Keratinocyte (primary cell): ENCODE measurements at regions not wholly inside any gene's neighbourhood (a gene's known extent, or its start where the extent isn't known, plus 50 kb on each side); places are given as distances from the start of the nearest gene placed in this dataset.
"Not testable (repeated sequence)": the region's sequence is repeated elsewhere in the genome, so short reads cannot be mapped to it uniquely, and the experiment has no call there.

ENCODE experiments used
- DNase-seq: peaks from one replicate; pipeline ENCODE4 v3.0.0-alpha.2; 2011; ENCODE audit warnings: low read depth, missing footprints, low spot score
- FAIRE-seq: peaks from 2 replicates; lab custom pipeline; 2011; peaks lifted over from hg19 to GRCh38; lab: Jason Lieb, UNC
- H2AFZ ChIP-seq: 2 replicates; pipeline ENCODE4 v1.6.0; 2012; ENCODE audit warnings: low read length, control low read depth, inconsistent platforms; ENCODE audit not compliant: control insufficient read depth
- H3K27ac ChIP-seq: 2 replicates; pipeline ENCODE4 v1.5.1; 2011; ENCODE audit warnings: low read length; ENCODE audit not compliant: control insufficient read depth, insufficient read depth
- H3K27me3 ChIP-seq: 3 replicates; pipeline ENCODE4 v1.6.0; 2011; ENCODE audit warnings: low read length; ENCODE audit not compliant: control insufficient read depth, insufficient read depth; ENCODE audit errors: extremely low read depth
- H3K36me3 ChIP-seq, 2 experiments: 2 replicates in 1 of 2; 3 replicates in 1 of 2; pipeline ENCODE4 v1.5.1; 2011; ENCODE audit warnings: low read length in 2 of 2, mild to moderate bottlenecking in 1 of 2; ENCODE audit not compliant: control insufficient read depth in 2 of 2, insufficient read depth in 2 of 2; ENCODE audit errors: extremely low read depth in 1 of 2
- H3K4me1 ChIP-seq: 3 replicates; pipeline ENCODE4 v1.5.1; 2011; ENCODE audit warnings: low read length; ENCODE audit not compliant: control insufficient read depth, insufficient read depth; ENCODE audit errors: extremely low read depth
- H3K4me2 ChIP-seq: 3 replicates; pipeline ENCODE4 v1.6.0; 2011; ENCODE audit warnings: low read depth, low read length; ENCODE audit not compliant: control insufficient read depth, insufficient read depth; ENCODE audit errors: extremely low read depth
- H3K4me3 ChIP-seq, 3 experiments: fragments of 200-600 bp in 1 of 3; sonication (generic) in 1 of 3; 2 replicates in 2 of 3; 3 replicates in 1 of 3; pipeline ENCODE4 v1.5.1; 2011 to 2016; ENCODE audit warnings: low read length in 3 of 3, mild to moderate bottlenecking in 3 of 3, control low read depth in 2 of 3, inconsistent platforms in 1 of 3, low read depth in 1 of 3, mixed read lengths in 1 of 3, mixed run types in 1 of 3, moderate library complexity in 1 of 3; ENCODE audit not compliant: control insufficient read depth in 2 of 3, insufficient read depth in 2 of 3; ENCODE audit errors: extremely low read depth in 1 of 3
- H3K79me2 ChIP-seq: 2 replicates; pipeline ENCODE4 v1.6.0; 2012; ENCODE audit warnings: low read length; ENCODE audit not compliant: control insufficient read depth, insufficient read depth
- H3K9ac ChIP-seq: 3 replicates; pipeline ENCODE4 v1.6.0; 2011; ENCODE audit warnings: low read length; ENCODE audit not compliant: control insufficient read depth, insufficient read depth; ENCODE audit errors: extremely low read depth
- H3K9me1 ChIP-seq: 3 replicates; pipeline ENCODE4 v1.6.0; 2011; ENCODE audit warnings: low read length; ENCODE audit not compliant: control insufficient read depth, insufficient read depth; ENCODE audit errors: extremely low read depth
- H3K9me3 ChIP-seq: 2 replicates; pipeline ENCODE4 v1.5.1; 2012; ENCODE audit warnings: low read depth, low read length; ENCODE audit not compliant: control insufficient read depth
- H4K20me1 ChIP-seq: 3 replicates; pipeline ENCODE4 v1.6.0; 2011; ENCODE audit warnings: low read length; ENCODE audit not compliant: control insufficient read depth, insufficient read depth; ENCODE audit errors: extremely low read depth
- EZH2 ChIP-seq: IDR thresholded peaks from one replicate; pipeline ENCODE4 v1.6.1; 2012; ENCODE audit warnings: inconsistent platforms, mild to moderate bottlenecking, low read length, moderate library complexity
- dilution Hi-C: fragments of 300-500 bp; cut with MboI; formaldehyde crosslinking; loops from one replicate; pipeline ENCODE4 v1.7.0; 2020; ENCODE audit warnings: low sequenced_read_pairs; ENCODE audit not compliant: extremely low pct_ligation_motif_present
- TF ChIP-seq, protein P1 (sequence below), 3 experiments: IDR thresholded peaks in 1 of 3; conservative IDR thresholded peaks in 1 of 3; optimal IDR thresholded peaks in 1 of 3; 2 replicates in 2 of 3; 3 replicates in 1 of 3; pipeline versions ENCODE3 to v1.5.1; 2011; ENCODE audit warnings: low read length in 3 of 3, mild to moderate bottlenecking in 3 of 3, moderate library complexity in 2 of 3, control low read depth in 1 of 3, inconsistent platforms in 1 of 3; ENCODE audit not compliant: insufficient read depth in 2 of 3; ENCODE audit errors: extremely low read depth in 1 of 3

DNA sequence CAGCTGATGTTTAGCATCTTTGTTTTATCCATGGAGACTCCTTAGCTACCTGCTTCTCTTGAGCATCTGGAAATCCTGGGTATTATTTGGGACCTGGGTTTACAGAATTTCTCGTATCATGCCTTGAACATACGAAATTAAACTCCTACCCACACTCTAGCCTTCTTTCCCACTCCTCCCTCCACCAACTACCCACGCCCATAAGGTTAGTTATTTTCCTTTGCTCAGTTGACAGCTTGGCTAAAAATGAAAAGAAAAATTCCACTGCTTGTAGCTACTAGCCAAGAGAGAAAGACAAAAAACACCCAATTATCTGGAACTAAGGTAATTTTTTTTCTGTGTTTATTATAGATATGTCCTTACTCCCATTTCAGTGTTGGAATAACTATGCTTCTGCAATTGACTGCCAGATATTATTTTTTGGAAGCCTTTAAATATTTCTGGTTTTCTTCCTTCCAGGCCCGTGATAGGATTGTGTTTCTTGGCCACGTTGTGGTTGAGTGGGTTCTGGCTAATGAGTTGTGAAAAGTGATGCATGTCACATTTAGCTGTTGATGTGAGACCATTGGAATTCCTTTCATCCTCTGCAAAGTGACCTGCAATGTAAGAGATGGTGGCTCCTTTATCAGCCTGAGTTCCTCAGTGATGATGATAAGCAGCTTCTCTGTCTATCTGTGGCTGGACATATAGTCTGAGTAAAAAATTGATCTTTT, 308.1 kb downstream of the LRRC70 start:
- Histone ChIP-seq H3K9me3 (no peaks in the 10 kb centered on the region), H3K27ac (no peak overlapping the region), H3K4me1 (no peaks in the 10 kb centered on the region), H3K9ac (no peak overlapping the region), H3K4me3 (no peak overlapping the region), H3K36me3 (no peaks in the 10 kb centered on the region), H3K9me1 (no peaks in the 10 kb centered on the region), H3K27me3 (no peaks in the 10 kb centered on the region), H2AFZ (no peak overlapping the region), H3K4me2 (no peak overlapping the region), H4K20me1 (no peaks in the 10 kb centered on the region), H3K79me2 (no peaks in the 10 kb centered on the region)
- FAIRE-seq (no peak), DNase-seq (no peak)
- dilution Hi-C loops, result no loop called here
- TF ChIP-seq, protein P1, sequence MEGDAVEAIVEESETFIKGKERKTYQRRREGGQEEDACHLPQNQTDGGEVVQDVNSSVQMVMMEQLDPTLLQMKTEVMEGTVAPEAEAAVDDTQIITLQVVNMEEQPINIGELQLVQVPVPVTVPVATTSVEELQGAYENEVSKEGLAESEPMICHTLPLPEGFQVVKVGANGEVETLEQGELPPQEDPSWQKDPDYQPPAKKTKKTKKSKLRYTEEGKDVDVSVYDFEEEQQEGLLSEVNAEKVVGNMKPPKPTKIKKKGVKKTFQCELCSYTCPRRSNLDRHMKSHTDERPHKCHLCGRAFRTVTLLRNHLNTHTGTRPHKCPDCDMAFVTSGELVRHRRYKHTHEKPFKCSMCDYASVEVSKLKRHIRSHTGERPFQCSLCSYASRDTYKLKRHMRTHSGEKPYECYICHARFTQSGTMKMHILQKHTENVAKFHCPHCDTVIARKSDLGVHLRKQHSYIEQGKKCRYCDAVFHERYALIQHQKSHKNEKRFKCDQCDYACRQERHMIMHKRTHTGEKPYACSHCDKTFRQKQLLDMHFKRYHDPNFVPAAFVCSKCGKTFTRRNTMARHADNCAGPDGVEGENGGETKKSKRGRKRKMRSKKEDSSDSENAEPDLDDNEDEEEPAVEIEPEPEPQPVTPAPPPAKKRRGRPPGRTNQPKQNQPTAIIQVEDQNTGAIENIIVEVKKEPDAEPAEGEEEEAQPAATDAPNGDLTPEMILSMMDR (optimal IDR thresholded peaks at IDR 0.05 in 1 of 3, IDR thresholded peaks at IDR 0.05 in 1 of 3, conservative IDR thresholded peaks at IDR 0.05 in 1 of 3; ENCODE audit: extremely low read depth in 1 of 3, insufficient read depth in 2 of 3, low read length in 3 of 3), result no peak
- no peak for TF ChIP-seq EZH2

DNA sequence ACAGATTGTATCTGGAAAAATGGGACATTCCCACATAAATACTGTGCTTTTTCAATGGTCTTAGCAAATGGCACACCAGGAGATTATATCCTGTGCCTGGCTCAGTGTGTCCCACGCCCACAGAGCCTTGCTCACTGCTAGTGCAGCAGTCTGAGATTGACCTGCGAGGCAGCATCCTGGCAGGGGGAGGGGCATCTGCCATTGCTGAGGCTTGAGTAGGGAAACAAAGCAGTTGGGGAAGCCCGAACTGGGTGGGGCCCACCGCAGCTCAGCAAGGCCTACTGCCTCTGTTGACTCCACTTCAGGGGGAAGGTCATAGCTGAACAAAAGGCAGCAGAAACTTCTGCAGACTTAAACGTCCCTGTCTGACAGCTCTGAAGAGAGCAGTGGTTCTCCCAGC, 258.7 kb downstream of the LRRC70 start:
- H3K9me1 ChIP-seq, H3K27me3 ChIP-seq, H3K9ac ChIP-seq, H3K79me2 ChIP-seq, H3K27ac ChIP-seq, FAIRE-seq, H3K9me3 ChIP-seq, H3K4me1 ChIP-seq, H3K4me3 ChIP-seq, H4K20me1 ChIP-seq, H2AFZ ChIP-seq, DNase-seq, H3K36me3 ChIP-seq, H3K4me2 ChIP-seq, dilution Hi-C loops: not testable (repeated sequence)

DNA sequence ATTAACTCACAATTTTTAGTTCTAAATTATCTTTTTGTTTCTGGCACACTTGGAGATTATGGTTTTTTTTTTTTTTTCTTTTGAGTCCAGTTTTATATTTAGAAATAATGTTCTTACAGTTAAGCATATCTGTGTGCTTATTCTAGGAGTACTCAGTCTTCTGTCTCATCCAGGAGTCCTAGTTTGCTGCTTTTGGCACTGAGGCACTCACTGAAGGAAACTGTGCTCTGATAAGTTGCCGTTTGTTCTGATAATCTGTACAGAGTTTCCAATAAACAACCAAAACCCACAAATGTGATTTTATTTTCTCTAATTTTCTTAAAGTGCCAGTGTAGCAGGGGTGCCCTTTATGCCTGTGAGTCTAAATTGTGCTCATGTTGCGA, 251.0 kb downstream of the LRRC70 start:
- TF ChIP-seq EZH2, result no peak
- TF ChIP-seq, protein P1 (optimal IDR thresholded peaks at IDR 0.05 in 1 of 3, IDR thresholded peaks at IDR 0.05 in 1 of 3, conservative IDR thresholded peaks at IDR 0.05 in 1 of 3; ENCODE audit: extremely low read depth in 1 of 3, insufficient read depth in 2 of 3, low read length in 3 of 3), result no peak
- Histone ChIP-seq H3K36me3 (no peaks in the 10 kb centered on the region), H4K20me1 (no peaks in the 10 kb centered on the region), H3K4me1 (no peaks in the 10 kb centered on the region), H3K27me3 (no peaks in the 10 kb centered on the region), H3K79me2 (no peaks in the 10 kb centered on the region), H3K9me3 (no peaks in the 10 kb centered on the region), H3K4me3 (no peak overlapping the region), H3K4me2 (no peak overlapping the region), H2AFZ (no peak overlapping the region), H3K9ac (no peak overlapping the region), H3K27ac (no peak overlapping the region), H3K9me1 (no peaks in the 10 kb centered on the region)
- DNase-seq, result no peak
- dilution Hi-C loops, result no loop called here
- no peak for FAIRE-seq
